ENCODE measurements at regions not wholly inside any gene's neighbourhood (a gene's known extent, or its start where the extent isn't known, plus 50 kb on each side); places are given as distances from the start of the nearest gene placed in this dataset.

- H3K9ac ChIP-seq (replicated peaks in 1 of 4; ENCODE audit: extremely low read depth in 1 of 4, low read depth in 3 of 4, low read length in 3 of 4), result no peak overlapping the region
- H4K5ac ChIP-seq (ENCODE audit: insufficient read length, low read depth, low read length), result no peak overlapping the region
- H2BK120ac ChIP-seq (replicated peaks; ENCODE audit: low read depth, low read length), result no peak overlapping the region
- ChIA-PET POLR2A (ENCODE audit: partially characterized antibody) (no interaction called here), CTCF (ENCODE audit: partially characterized antibody) (interaction anchor here (0.6 to 1.4 kb wide), 2 partner anchors 8 to 23 kb away, joined by 3 read pairs; no protein-coding TSS in a partner anchor)
- H4K20me1 ChIP-seq (replicated peaks in 1 of 2; ENCODE audit: control insufficient read depth in 1 of 2, insufficient read depth in 2 of 2, low read length in 2 of 2), result no peaks in the 10 kb centered on the region
- no peak overlapping the region for H3K14ac ChIP-seq (ENCODE audit: insufficient read length)
- no peak overlapping the region for H2BK20ac ChIP-seq (ENCODE audit: low read length)
- no peak overlapping the region for H3K23ac ChIP-seq (ENCODE audit: insufficient read length)
- H3K27ac ChIP-seq (ENCODE audit: low read depth, low read length), result no peak overlapping the region
- no peaks in the 10 kb centered on the region for H3K79me2 ChIP-seq (ENCODE audit: control insufficient read depth in 1 of 2, insufficient read depth in 2 of 2, low read length in 2 of 2)
- no peak for FAIRE-seq
- H2BK15ac ChIP-seq (ENCODE audit: low read length), result no peak overlapping the region
- no peak overlapping the region for H3K4me3 ChIP-seq (ENCODE audit: extremely low read depth in 1 of 4, insufficient read depth in 2 of 4, low read depth in 3 of 4, low read length in 4 of 4)
- H2BK12ac ChIP-seq (ENCODE audit: low read depth, low read length), result no peak overlapping the region
- H3K79me1 ChIP-seq (ENCODE audit: low read depth, low read length), result no peaks in the 10 kb centered on the region
- no peak overlapping the region for H2AFZ ChIP-seq (ENCODE audit: low read length)
- no peak overlapping the region for H3K18ac ChIP-seq (ENCODE audit: extremely low read depth, low read length)
- no peaks in the 10 kb centered on the region for H3K36me3 ChIP-seq (ENCODE audit: control insufficient read depth in 2 of 4, insufficient read depth in 4 of 4, low read length in 3 of 4)
- no peaks in the 10 kb centered on the region for H3K27me3 ChIP-seq (replicated peaks in 1 of 4; ENCODE audit: control insufficient read depth in 3 of 4, extremely low read depth in 1 of 4, insufficient read depth in 3 of 4, low read length in 3 of 4)
- H3K4me2 ChIP-seq (ENCODE audit: insufficient read depth in 1 of 2, low read depth in 2 of 2, low read length in 2 of 2), result no peak overlapping the region
- H2AK5ac ChIP-seq (ENCODE audit: low read depth, low read length), result no peak overlapping the region
- H2BK5ac ChIP-seq (ENCODE audit: low read depth, low read length), result no peak overlapping the region
- TF ChIP-seq TAF1 (IDR thresholded peaks at IDR 0.05; ENCODE audit: low read depth, low read length) (no peak), BRCA1 (IDR thresholded peaks at IDR 0.05; ENCODE audit: low read depth, low read length) (no peak), HDAC2 (IDR thresholded peaks at IDR 0.05; ENCODE audit: borderline replicate concordance in 1 of 2, low read depth in 2 of 2, low read length in 2 of 2) (no peak), FOSL1 (IDR thresholded peaks at IDR 0.05; ENCODE audit: insufficient read depth, low read depth, low read length) (no peak)
- no peak overlapping the region for H4K8ac ChIP-seq (ENCODE audit: extremely low read depth, insufficient read depth, low read length)
- no peaks in the 10 kb centered on the region for H3K23me2 ChIP-seq (ENCODE audit: low read depth, low read length)
- H3K9me3 ChIP-seq (ENCODE audit: insufficient read depth in 2 of 2, low read depth in 1 of 2, low read length in 1 of 2), result no peaks in the 10 kb centered on the region
- H3K4ac ChIP-seq (replicated peaks; ENCODE audit: insufficient read length, low read depth, low read length), result no peak overlapping the region
- H3K4me1 ChIP-seq (replicated peaks in 1 of 4; ENCODE audit: control insufficient read depth in 3 of 4, insufficient read depth in 4 of 4, low read length in 3 of 4), result peaks cover 0 to 4% (median 0%) of the 10 kb centered on the region in 4 experiments; a peak in 1 of 7 replicates
- H4K91ac ChIP-seq (replicated peaks; ENCODE audit: insufficient read length, low read length), result no peak overlapping the region
- 100% methylated on average over 1 of the region's 1 CpG; no CpG with 5 or more reads in 1 of the 2 experiments for WGBS, 2 experiments (ENCODE audit: extremely low coverage in 1 of 2, insufficient coverage in 1 of 2, insufficient read length in 1 of 2, insufficient replicate concordance in 2 of 2, low coverage in 1 of 2, low lambda C conversion rate in 2 of 2, missing lambda C conversion rate in 1 of 2)
- DNase-seq (ENCODE audit: low read depth in 1 of 2, low spot score in 2 of 2), result no peak
- no peak overlapping the region for H3K56ac ChIP-seq (replicated peaks; ENCODE audit: insufficient read length, low read depth, low read length)
Measured at GRCh38 chr15:46646490-46646889, 1011.7 kb downstream of the SQOR start.

All from H1 (cell line).